Lower lobe of right lung (tissue), 2 donors: ENCODE measurements at regions not wholly inside any gene's neighbourhood (a gene's known extent, or its start where the extent isn't known, plus 50 kb on each side); places are given as distances from the start of the nearest gene placed in this dataset.
A peak's percentile ranks its signal among the peaks of the same experiment; 100 is the strongest.

Experiments used
- ATAC-seq, 2 donors: fragments of 200-7000 bp; cut with Tn5 transposase; one replicate each; pipeline ENCODE4 v1.9.1; 2020 to 2022; ENCODE audit warnings: mild to moderate bottlenecking in 2 of 2, moderate library complexity in 2 of 2
- DNase-seq: peaks from one replicate; pipeline ENCODE4 v3.0.0-alpha.2; 2020
- H3K27ac ChIP-seq: fragments of 200-600 bp; one replicate; pipeline ENCODE4 v1.8.0; 2022
- H3K27me3 ChIP-seq: fragments of 200-600 bp; one replicate; pipeline ENCODE4 v1.8.0; 2022; ENCODE audit warnings: low read depth
- H3K36me3 ChIP-seq: fragments of 200-600 bp; one replicate; pipeline ENCODE4 v1.8.0; 2022; ENCODE audit warnings: mild to moderate bottlenecking
- H3K4me1 ChIP-seq: fragments of 200-600 bp; one replicate; pipeline ENCODE4 v1.8.0; 2022
- H3K4me3 ChIP-seq: fragments of 200-600 bp; one replicate; pipeline ENCODE4 v1.8.0; 2022; ENCODE audit warnings: mild to moderate bottlenecking
- H3K9me3 ChIP-seq: fragments of 200-600 bp; one replicate; pipeline ENCODE4 v1.8.0; 2022
- intact Hi-C: fragments of 100-400 bp; cut with DNase I; formaldehyde crosslinking; loops from one replicate; pipeline ENCODE4 v1.11.0; 2022
- TF ChIP-seq, protein P1 (sequence below): fragments of 200-600 bp; IDR thresholded peaks from one replicate; pipeline ENCODE4 v1.8.0; 2022; ENCODE audit warnings: antibody characterized with exemption, mild to moderate bottlenecking
- donor health status: DM: no; HTN: yes; CAD: no; lungs with severe emphysema.

GRCh38 chr12:131589966-131590365 is 120.9 kb upstream of the SFSWAP start:
- ATAC-seq (no peak), DNase-seq (no peak)
- Histone ChIP-seq H3K4me3 (no peak overlapping the region), H3K36me3 (no peaks in the 10 kb centered on the region), H3K4me1 (no peaks in the 10 kb centered on the region), H3K27ac (no peak overlapping the region), H3K27me3 (peaks cover 10% of the 10 kb centered on the region), H3K9me3 (no peaks in the 10 kb centered on the region)
- intact Hi-C loops, result no loop called here
- TF ChIP-seq, protein P1, sequence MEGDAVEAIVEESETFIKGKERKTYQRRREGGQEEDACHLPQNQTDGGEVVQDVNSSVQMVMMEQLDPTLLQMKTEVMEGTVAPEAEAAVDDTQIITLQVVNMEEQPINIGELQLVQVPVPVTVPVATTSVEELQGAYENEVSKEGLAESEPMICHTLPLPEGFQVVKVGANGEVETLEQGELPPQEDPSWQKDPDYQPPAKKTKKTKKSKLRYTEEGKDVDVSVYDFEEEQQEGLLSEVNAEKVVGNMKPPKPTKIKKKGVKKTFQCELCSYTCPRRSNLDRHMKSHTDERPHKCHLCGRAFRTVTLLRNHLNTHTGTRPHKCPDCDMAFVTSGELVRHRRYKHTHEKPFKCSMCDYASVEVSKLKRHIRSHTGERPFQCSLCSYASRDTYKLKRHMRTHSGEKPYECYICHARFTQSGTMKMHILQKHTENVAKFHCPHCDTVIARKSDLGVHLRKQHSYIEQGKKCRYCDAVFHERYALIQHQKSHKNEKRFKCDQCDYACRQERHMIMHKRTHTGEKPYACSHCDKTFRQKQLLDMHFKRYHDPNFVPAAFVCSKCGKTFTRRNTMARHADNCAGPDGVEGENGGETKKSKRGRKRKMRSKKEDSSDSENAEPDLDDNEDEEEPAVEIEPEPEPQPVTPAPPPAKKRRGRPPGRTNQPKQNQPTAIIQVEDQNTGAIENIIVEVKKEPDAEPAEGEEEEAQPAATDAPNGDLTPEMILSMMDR, result no peak

GRCh38 chr12:131591136-131591535 is 119.8 kb upstream of the SFSWAP start:
- ATAC-seq (no peak), DNase-seq (no peak)
- no peaks in the 10 kb centered on the region for H3K4me1 ChIP-seq
- no peaks in the 10 kb centered on the region for H3K9me3 ChIP-seq
- no peaks in the 10 kb centered on the region for H3K36me3 ChIP-seq
- peaks cover 12% of the 10 kb centered on the region for H3K27me3 ChIP-seq
- no peak overlapping the region for H3K27ac ChIP-seq
- TF ChIP-seq, protein P1, result no peak
- intact Hi-C loops, result no loop called here
- no peak overlapping the region for H3K4me3 ChIP-seq

DNA sequence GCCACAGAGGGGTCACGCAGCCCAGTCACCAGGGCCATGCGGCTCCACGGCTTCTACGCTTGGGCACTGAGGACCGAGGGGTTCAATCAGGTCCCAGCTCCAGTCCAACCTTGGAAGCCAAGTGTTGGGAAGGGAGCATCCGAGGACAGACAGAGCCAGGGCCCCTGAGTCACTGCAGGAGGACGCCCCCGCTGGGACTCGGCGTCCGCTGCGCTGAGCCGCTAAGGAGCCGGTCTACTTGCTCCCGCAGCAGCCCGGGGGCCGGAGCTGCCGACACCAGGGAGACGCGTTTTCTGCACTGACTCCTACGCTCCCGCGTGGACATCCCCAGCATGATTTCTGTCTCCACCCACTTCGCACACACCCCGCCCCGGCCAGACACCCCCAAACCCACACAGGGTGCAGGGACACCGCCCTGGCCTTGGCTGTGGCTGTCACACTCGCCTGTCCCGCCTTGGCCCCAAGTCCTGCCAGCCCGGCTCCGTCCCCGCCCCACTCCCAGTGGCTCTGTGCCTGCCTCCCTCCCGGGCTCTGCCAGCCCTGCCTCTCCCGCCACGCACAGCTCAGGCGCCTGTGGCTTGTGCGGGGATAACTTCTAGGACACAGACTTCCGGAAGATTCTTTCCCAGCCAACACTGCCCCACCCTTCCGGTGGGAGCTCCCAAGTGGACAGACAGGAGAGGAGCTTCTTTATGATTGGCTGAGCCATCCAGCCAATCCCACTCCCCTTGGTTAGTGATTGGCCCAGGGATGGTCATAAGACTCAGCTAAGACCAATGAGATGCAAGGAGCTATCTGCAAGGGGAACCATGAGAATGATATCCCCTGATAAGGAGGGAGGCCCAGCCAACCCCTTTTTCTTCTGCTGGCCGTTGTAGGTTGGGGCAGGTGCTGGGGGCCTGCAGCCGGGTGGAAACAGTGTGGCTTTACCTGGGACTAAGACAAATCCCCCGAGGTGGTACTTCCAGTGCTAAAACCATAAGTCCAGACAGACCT is 118.9 kb upstream of the SFSWAP start:
- DNase-seq, result no peak
- no peaks in the 10 kb centered on the region for H3K9me3 ChIP-seq
- peak in 1 of 2 donors; percentile 22 for ATAC-seq
- H3K36me3 ChIP-seq, result no peaks in the 10 kb centered on the region
- intact Hi-C loops, result no loop called here
- H3K4me1 ChIP-seq, result no peaks in the 10 kb centered on the region
- no peak overlapping the region for H3K4me3 ChIP-seq
- no peak overlapping the region for H3K27ac ChIP-seq
- TF ChIP-seq, protein P1, result no peak
- peaks cover 4% of the 10 kb centered on the region for H3K27me3 ChIP-seq

GRCh38 chr12:131592972-131593371 is 117.9 kb upstream of the SFSWAP start:
- Histone ChIP-seq H3K27ac (no peak overlapping the region), H3K27me3 (peaks cover 4% of the 10 kb centered on the region), H3K9me3 (no peaks in the 10 kb centered on the region), H3K36me3 (no peaks in the 10 kb centered on the region), H3K4me1 (no peaks in the 10 kb centered on the region), H3K4me3 (no peak overlapping the region)
- no peak for DNase-seq
- ATAC-seq, result peak in 1 of 2 donors; percentile 34
- TF ChIP-seq, protein P1, result no peak
- intact Hi-C loops, result no loop called here

DNA sequence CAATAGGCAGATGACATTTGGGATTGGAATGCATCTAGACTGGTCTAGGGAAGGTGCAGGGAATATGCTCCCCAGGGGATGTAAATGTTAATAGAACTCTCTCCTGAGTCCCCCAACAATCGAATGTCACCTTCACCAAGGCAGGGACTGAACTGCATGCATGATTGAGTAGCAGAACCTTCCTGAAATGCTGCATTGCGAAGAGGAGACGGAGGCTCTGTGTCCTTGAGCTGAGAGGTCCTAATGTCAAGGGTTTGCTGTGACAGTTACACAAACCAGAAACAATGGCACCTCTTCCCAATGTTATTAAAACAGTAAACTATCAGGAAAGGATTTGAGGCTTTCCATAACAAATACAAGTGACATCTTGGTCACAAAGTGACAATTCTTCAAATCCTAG is 117.5 kb upstream of the SFSWAP start:
- no peak for DNase-seq
- no peak overlapping the region for H3K27ac ChIP-seq
- TF ChIP-seq, protein P1, result no peak
- H3K27me3 ChIP-seq, result peaks cover 4% of the 10 kb centered on the region
- no peak overlapping the region for H3K4me3 ChIP-seq
- no peaks in the 10 kb centered on the region for H3K4me1 ChIP-seq
- H3K36me3 ChIP-seq, result no peaks in the 10 kb centered on the region
- intact Hi-C loops, result no loop called here
- ATAC-seq, result no peak
- H3K9me3 ChIP-seq, result no peaks in the 10 kb centered on the region
